Psoas muscle (tissue), 7 donors: ENCODE measurements at regions not wholly inside any gene's neighbourhood (a gene's known extent, or its start where the extent isn't known, plus 50 kb on each side); places are given as distances from the start of the nearest gene placed in this dataset.

ENCODE experiments used
- ATAC-seq, 4 donors: fragments of 200-7000 bp; cut with Tn5 transposase; one replicate each; pipeline ENCODE4 v1.9.1; 2020; ENCODE audit warnings: moderate library complexity in 3 of 4, mild to moderate bottlenecking in 2 of 4
- DNase-seq, 2 donors: peaks; one replicate each; pipeline ENCODE4 v3.0.0-alpha.2; 2020
- H3K27ac ChIP-seq: fragments of 200-600 bp; one replicate; pipeline ENCODE4 v1.8.0; 2022
- H3K27me3 ChIP-seq, 3 donors: fragments of 200-600 bp in 1 of 3; one replicate each; pipeline versions ENCODE4 v1.6.1 to v1.8.0; 2013 to 2022; ENCODE audit warnings: low read length in 2 of 3, mild to moderate bottlenecking in 2 of 3, moderate library complexity in 1 of 3; ENCODE audit not compliant: insufficient read depth in 3 of 3
- H3K36me3 ChIP-seq, 2 donors: fragments of 200-600 bp in 1 of 2; one replicate each; pipeline versions ENCODE4 v1.6.1 to v1.8.0; 2013 to 2022; ENCODE audit warnings: low read depth in 1 of 2, mild to moderate bottlenecking in 1 of 2, moderate library complexity in 1 of 2; ENCODE audit not compliant: insufficient read depth in 1 of 2
- H3K4me1 ChIP-seq: fragments of 200-600 bp; one replicate; pipeline ENCODE4 v1.8.0; 2022
- H3K4me3 ChIP-seq: fragments of 200-600 bp; one replicate; pipeline ENCODE4 v1.8.0; 2022; ENCODE audit warnings: mild to moderate bottlenecking
- H3K9me3 ChIP-seq: fragments of 200-600 bp; one replicate; pipeline ENCODE4 v1.8.0; 2022
- CTCF ChIP-seq: fragments of 200-600 bp; IDR thresholded peaks from one replicate; pipeline ENCODE4 v1.8.0; 2022; ENCODE audit warnings: antibody characterized with exemption
- WGBS, 3 donors: extraction: QIAGEN DNeasy Blood & Tissue Kit; methylation state at CpG; one replicate each; pipeline versions ENCODE4 v1.1.6 to v1.1.7; 2013; 5-methylcytosine and 5-hydroxymethylcytosine counted together
- intact Hi-C, 2 donors: fragments of 100-400 bp; cut with DNase I; formaldehyde crosslinking; loops; one replicate each; pipeline versions ENCODE4 v1.11.0 to v1.14.2; 2022
- donor health status: healthy with polysubstance abuse.
- donor health status: DM: no; HTN: no; CAD: no; lungs with moderate emphysema.
- donor health status: Bipolar disorder and iron deficiency.
- donor health status: healthy.
- donor health status: DM: yes; HTN: yes; CAD: no.
- donor health status: DM: no; HTN: no; CAD: no.
- donor health status: DM: yes; HTN: yes; CAD: no.

- 93% methylated on average over 2 of the region's 2 CpGs for WGBS, 3 donors
- DNase-seq (no peak), ATAC-seq (no peak)
- Histone ChIP-seq H3K36me3 (no peaks in the 10 kb centered on the region), H3K27me3 (no peaks in the 10 kb centered on the region), H3K27ac (no peak overlapping the region), H3K9me3 (no peaks in the 10 kb centered on the region), H3K4me1 (no peaks in the 10 kb centered on the region), H3K4me3 (no peak overlapping the region)
- intact Hi-C loops: no loop called here
- no peak for TF ChIP-seq CTCF
These were observed 91.2 kb upstream of the PALMD start for GRCh38 chr1:99554727-99555126.

- intact Hi-C loops: no loop called here
- H3K4me3 ChIP-seq: no peak overlapping the region
- H3K4me1 ChIP-seq: no peaks in the 10 kb centered on the region
- no peak overlapping the region for H3K27ac ChIP-seq
- DNase-seq (no peak), ATAC-seq (no peak)
- H3K27me3 ChIP-seq: no peaks in the 10 kb centered on the region
- TF ChIP-seq CTCF: no peak
- no peaks in the 10 kb centered on the region for H3K9me3 ChIP-seq
- 73 to 83% (median 78%) methylated on average over 3 of the region's 3 CpGs for WGBS, 3 donors
- H3K36me3 ChIP-seq: no peaks in the 10 kb centered on the region
These were observed 88.2 kb upstream of the PALMD start for GRCh38 chr1:99557546-99558202.

GRCh38 chr1:99559166-99559565 lies 86.7 kb upstream of the PALMD start:
- Histone ChIP-seq H3K27ac (no peak overlapping the region), H3K36me3 (no peaks in the 10 kb centered on the region), H3K27me3 (no peaks in the 10 kb centered on the region), H3K4me1 (no peaks in the 10 kb centered on the region), H3K9me3 (no peaks in the 10 kb centered on the region), H3K4me3 (no peak overlapping the region)
- no peak for TF ChIP-seq CTCF
- no peak for ATAC-seq
- intact Hi-C loops: no loop called here
- WGBS, 3 donors: 68 to 78% (median 72%) methylated on average over 2 of the region's 2 CpGs
- DNase-seq: no peak

- Histone ChIP-seq H3K27ac (no peak overlapping the region), H3K4me1 (no peaks in the 10 kb centered on the region), H3K27me3 (no peaks in the 10 kb centered on the region), H3K9me3 (no peaks in the 10 kb centered on the region), H3K4me3 (no peak overlapping the region), H3K36me3 (no peaks in the 10 kb centered on the region)
- intact Hi-C loops: no loop called here
- TF ChIP-seq CTCF: no peak
- ATAC-seq (no peak), DNase-seq (no peak)
- 83 to 87% (median 84%) methylated on average over 3 of the region's 3 CpGs for WGBS, 3 donors
These were observed 85.5 kb upstream of the PALMD start for GRCh38 chr1:99560207-99561040.
